VCaP (cell line): ENCODE measurements at regions not wholly inside any gene's neighbourhood (a gene's known extent, or its start where the extent isn't known, plus 50 kb on each side); places are given as distances from the start of the nearest gene placed in this dataset.
"Not testable (repeated sequence)": the region's sequence is repeated elsewhere in the genome, so short reads cannot be mapped to it uniquely, and the experiment has no call there.

Experiments
- H3K27ac ChIP-seq: fragments of 450-650 bp; 2 replicates; pipeline ENCODE4 v1.5.1; 2017
- TF ChIP-seq, protein P1 (sequence below): fragments of 450-650 bp; conservative IDR thresholded peaks from 2 replicates; pipeline ENCODE4 v1.5.1; 2017; ENCODE audit warnings: mild to moderate bottlenecking, moderate library complexity

DNA sequence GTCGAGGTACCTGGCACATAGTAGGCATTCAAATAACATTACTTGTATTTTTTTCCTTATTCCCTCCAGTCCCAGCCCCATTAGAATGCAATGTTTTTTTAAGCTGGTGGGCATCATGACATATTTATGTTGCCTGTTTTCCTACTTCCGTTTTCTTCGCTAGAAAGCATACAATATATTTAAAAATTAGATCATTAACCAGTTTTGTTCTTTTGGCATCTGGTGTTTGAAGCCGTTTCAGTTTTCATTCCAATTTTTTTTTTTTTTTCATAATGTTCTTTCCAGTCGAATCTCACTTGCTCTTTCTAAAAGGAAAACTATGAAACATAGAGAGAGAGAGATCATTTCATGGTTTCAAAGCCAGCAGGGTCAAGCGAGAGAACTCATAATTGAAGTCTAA, 228.3 kb upstream of the C9orf72 start:
- H3K27ac ChIP-seq: no peak overlapping the region
- TF ChIP-seq, protein P1, sequence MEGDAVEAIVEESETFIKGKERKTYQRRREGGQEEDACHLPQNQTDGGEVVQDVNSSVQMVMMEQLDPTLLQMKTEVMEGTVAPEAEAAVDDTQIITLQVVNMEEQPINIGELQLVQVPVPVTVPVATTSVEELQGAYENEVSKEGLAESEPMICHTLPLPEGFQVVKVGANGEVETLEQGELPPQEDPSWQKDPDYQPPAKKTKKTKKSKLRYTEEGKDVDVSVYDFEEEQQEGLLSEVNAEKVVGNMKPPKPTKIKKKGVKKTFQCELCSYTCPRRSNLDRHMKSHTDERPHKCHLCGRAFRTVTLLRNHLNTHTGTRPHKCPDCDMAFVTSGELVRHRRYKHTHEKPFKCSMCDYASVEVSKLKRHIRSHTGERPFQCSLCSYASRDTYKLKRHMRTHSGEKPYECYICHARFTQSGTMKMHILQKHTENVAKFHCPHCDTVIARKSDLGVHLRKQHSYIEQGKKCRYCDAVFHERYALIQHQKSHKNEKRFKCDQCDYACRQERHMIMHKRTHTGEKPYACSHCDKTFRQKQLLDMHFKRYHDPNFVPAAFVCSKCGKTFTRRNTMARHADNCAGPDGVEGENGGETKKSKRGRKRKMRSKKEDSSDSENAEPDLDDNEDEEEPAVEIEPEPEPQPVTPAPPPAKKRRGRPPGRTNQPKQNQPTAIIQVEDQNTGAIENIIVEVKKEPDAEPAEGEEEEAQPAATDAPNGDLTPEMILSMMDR: no peak

- H3K27ac ChIP-seq: no peak overlapping the region
Measured at GRCh38 chr9:27802418-27802817, 229.1 kb upstream of the C9orf72 start.

GRCh38 chr9:27808864-27809263, 235.6 kb upstream of the C9orf72 start:
- no peak overlapping the region for H3K27ac ChIP-seq
- TF ChIP-seq, protein P1: no peak

More at GRCh38 chr9:27802418-27802817, 229.1 kb upstream of the C9orf72 start:
- TF ChIP-seq, protein P1: no peak

- no peak overlapping the region for H3K27ac ChIP-seq
- TF ChIP-seq, protein P1: no peak
Measured at GRCh38 chr9:27817747-27818146, 244.5 kb upstream of the C9orf72 start.

DNA sequence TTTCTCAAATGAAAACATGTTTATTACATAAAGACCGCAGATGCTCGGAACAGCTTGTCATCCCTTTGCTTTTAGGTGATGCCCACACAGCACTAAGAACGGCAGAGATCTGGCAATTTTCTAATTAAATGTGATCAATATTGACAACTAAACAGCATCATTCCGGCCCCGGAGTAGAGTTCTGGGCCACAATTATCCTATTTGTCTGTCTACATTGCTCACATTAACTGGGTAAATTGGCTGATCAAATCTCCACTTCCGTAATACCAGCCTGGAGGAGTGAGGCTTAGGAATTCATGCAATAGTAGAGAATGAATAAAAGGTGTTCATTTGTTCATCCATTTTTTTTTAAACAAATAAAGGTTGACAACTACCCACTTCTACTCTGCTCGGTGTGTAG, 245.1 kb upstream of the C9orf72 start:
- H3K27ac ChIP-seq: no peak overlapping the region
- TF ChIP-seq, protein P1: no peak

DNA sequence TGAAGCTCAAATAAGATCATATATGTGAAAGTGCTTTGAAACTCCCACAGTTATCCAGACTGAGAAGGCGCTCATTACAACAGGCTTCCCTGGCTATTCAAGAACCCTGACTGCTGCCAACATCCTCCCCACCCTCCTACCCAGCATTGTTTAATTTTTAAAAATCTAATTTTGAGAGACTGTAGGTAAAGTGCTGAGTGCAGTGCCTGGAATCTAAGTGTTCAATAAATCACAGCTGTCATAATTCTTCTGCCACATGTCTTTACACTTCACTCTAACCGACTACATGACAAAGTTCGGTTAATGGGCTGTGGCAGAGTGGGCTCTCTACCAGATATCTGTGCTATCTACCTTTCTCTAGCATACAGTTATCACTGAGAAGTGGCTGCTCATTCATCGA, 255.6 kb upstream of the C9orf72 start:
- H3K27ac ChIP-seq: no peak overlapping the region
- TF ChIP-seq, protein P1: no peak

- TF ChIP-seq, protein P1: no peak
- no peak overlapping the region for H3K27ac ChIP-seq
Measured at GRCh38 chr9:27829621-27830020, 256.3 kb upstream of the C9orf72 start.

DNA sequence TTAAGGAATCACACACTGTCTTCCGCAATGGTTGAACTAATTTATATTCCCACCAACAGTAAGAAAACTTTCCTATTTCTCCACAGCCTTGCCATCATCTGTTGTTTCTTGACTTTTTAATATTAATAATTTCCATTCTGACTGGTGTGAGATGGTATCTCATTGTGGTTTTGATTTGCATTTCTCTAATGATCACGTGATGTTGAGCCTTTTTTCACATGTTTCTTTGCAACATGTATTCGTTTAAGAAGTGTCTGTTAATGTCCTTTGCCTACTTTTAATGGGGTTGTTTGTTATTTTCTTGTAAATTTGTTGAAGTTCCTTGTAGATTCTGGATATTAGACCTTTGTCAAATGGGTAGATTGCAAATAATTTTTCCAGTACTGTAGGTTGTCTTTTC, 258.8 kb upstream of the C9orf72 start:
- not testable (repeated sequence) for H3K27ac ChIP-seq
